ENCODE measurements at regions not wholly inside any gene's neighbourhood (a gene's known extent, or its start where the extent isn't known, plus 50 kb on each side); places are given as distances from the start of the nearest gene placed in this dataset.

DNA sequence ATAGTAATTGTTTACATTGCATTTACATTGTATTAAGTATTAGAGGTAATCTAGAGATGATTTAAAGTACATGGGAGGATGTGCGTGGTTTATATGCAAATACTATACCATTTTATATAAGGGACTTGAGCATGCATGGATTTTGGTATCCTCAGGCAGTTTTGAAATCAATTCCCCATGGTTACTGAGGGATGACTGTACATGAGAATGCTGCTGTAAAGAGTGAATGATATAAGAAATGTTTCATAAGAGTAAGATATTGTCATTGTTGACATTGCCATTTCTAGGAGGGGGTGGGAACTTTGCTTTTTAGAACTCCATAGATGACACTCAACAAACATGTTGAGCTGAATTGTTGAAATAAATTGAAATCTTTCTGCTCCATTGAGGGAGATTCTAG, 185.0 kb downstream of the SEMA6A start:
- peak; percentile 5 for DNase-seq

DNA sequence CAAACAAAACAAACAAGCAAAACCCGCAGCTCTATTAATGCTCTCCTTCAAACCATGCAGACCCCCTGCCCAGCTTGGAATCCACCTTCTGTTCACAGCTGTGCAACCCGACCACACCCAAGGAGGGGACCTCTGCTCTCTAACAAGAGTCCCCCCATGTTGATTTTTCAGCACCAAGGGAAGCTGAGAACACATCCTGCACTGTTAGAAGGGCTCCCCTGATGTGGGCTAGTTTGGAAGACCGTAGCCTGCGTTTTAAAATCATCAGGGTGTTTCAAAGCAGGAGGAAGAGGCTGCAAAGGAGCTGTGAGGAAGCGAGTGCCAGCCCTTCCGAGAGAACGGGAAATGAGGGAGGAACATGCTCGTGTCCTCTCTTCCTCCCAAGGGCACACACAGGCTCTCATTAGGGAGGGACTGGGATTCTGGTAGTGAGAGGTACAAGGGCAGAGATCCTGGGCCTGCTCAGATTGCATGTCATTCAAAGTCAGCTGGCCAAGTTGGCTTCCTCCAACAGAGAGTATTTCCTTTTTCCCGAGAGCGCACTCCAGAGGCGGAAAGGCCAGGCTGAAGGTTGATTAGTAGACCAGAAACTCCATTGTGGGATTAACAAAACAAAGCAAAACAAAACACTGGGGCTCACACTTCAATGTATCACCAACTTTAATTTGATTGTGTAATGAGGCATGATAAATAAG, 185.9 kb downstream of the SEMA6A start:
- no peak for DNase-seq

DNA sequence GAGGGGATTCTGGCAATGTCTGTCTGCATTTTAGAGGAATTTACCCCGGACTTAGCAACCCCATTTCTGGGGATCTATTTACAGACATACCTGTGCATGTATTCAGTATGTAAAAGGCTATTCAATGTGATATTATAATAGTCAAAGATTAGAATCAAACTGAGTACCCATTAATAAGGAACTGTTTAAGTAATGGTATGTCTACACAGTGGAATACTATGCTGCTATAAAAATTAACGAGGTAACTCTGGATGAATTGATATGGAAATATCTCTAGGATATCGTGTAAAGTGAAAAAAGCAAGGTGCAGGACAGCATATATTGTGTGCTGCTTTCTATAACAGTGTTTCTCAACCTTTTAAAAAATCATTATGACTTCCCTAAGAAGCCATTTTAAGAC, 186.9 kb downstream of the SEMA6A start:
- DNase-seq: no peak

DNA sequence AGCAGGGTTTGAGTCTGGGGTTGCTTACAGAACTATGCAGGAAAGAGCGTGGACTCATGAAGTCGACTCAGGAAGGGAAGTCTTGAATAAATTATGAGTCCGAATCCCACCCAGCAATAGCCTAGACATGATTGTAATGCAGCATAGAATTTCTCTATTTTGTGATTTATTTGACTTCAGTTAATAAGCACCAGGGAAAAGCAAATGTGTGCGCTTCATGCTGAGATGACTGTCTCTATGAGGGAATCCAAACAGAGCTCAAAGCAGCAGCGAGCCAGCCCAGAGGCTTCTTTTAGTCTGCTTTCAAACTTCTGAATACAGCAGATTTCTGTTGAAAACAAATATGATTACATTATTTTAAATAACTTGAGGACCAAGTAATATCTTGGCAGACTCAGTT, 188.0 kb downstream of the SEMA6A start:
- no peak for DNase-seq

DNA sequence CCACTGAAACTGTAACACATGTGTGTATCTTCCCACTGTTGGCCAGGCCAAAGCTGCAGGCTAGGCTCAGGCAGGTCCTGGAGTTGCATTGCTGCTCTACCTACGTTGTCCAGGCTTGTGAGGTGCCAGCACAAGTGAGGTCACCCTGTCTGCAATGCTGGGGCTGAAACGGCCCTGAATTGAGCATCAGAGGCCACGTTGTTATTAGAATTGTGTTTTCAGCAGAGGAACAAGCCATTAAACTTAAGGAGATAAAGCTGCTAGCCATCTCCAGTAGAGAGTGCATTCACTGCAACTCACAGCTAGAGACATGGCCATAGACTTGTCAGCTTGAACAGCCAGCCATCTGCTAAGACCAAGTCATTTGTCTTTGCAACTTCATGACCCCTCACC, 191.8 kb downstream of the SEMA6A start:
- no peak for DNase-seq

DNA sequence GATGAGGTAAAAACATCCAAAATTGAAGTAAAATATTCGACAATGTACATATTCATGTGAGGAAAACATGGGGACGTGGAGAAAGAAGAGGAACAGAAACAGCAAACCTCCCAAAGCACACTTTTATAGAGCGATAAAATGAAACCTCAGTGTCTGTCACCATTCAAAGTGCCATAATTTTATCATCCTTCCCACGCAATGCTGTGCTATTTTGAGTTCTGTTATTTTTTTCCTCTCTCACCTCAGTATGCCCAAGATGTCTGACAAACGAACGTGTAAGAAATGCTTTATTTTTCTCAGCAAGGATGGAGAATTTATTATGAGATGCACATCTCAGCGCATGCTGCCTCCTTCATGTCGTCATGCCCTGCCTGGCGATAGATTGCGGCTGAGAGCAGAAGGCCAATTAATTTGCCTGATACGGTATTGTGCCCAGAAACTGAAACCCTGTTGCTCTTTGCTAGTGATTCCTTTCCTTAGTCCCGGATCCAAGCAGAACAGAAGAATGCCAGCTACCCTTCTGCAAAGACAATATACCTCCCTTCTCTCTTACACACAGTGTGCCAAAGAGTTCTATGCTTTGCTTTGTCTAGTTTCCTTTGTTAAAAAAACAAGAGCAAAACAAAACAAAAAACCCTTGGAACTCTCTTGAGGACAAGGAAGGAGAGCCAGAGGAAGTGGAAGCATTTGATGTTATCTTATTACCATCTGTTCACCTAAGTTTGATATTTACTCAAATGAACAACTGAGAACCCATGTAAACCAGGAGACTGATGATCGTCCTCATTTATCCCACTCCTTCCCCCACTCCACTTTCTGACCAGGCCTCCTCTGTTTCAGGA, 192.4 kb downstream of the SEMA6A start:
- DNase-seq: no peak

DNA sequence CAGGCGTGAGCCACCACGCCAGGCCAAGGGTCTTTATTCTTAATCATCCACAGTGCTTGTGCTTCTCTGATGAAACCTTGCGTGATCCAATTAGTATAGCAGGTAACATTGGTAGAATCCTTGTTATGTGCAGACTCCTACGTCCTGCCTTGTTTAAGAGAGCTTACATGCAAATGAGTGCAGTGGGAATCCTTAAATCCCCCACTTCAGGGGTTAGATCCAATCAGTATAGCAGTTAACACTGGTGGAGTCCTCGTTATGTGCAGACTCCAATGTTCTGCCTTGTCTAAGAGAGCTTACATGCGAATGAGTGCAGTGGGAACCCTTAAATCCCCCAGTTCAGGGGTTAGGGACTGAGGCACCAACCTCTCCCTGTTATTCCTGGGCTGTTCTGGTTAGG, 193.4 kb downstream of the SEMA6A start:
- no peak for DNase-seq

DNA sequence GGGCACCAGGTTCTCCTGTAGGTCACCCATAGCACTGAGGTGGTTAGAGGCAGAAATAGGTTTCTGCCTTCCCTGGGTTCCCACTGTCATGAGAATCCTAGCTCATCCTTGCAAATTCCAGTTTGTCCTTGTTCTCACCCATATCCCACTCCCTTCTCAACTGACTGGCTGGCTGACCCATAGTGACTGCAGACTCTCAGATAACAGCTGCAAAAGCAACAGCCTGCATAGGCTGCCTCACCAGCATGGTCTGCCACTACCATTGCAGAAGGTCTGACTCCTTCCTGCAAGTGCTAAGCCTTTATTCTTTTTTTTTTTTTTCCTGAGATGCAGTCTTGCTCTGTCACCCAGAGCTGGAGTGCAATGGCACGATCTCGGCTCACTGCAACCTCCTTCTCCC, 194.0 kb downstream of the SEMA6A start:
- no peak for DNase-seq

DNA sequence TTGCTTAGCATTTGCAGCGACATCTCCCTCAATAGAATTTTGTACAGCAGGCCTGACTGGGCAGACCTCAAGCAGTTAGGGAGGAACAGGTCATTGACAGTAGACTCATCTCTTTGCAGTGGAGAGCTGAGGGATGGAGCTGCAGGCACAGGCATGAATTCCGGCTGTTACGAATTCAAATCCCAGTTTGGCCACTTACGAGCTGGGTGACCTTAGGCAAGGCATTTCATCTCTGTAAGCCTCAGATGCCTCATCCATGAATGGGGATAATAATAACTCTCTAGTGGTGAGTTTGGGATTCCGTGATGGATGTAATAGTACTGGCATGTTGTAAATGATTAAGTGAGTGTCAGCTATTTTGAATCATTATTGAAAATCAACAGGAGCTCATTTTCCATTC, 195.3 kb downstream of the SEMA6A start:
- no peak for DNase-seq

DNA sequence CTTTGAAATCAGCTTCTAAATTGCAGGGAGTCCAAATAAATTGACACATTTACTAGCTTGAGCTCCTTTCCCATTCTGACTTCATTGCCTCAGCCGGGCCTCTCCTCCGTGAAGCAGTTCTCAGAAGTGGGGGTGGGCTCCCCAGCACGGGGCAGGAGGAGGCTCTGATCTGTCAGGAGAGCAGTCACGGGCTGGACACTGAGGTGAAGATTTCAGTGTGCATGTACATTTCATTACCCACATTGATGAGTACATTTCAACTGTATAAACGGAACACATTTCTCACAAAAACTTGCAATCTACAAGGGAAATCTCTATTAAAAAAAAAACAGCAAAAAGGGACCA, 195.9 kb downstream of the SEMA6A start:
- no peak for DNase-seq

DNA sequence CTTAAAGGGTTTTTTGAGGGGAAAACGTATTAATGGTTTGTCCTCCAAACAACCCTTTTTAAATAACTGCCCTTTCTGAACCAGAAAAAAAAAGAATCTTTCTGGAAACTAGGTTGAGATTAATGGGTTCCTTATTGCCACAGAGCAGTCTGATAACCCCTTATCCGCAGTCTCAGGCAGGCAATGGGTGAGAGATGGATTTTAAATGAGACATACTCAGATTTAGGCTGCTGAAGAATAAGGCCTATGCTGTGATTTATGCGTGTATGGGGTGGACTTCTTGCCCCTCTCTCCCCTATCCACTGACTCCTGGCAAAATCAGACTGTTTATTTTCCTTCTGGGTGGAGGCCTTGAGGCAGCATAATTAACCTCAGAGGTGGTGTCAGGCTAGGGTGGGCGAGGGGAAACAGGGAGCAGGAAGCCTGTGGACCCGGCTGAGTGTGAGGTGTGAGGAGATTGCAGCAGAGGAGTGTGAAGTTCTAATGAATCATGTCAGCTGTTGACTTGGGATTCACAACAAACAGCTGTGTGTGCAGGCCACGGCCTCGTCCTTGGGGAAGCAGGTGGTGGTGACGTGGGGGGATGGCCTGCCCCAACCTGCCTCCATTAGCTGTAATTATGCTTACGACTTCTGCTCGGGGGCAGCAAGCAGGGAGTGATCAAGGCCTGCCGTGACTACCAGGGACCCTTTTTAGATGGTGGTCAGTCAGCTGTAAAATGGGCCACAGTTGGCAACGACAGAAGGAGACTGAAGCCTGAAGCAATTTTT, 196.4 kb downstream of the SEMA6A start:
- no peak for DNase-seq

DNA sequence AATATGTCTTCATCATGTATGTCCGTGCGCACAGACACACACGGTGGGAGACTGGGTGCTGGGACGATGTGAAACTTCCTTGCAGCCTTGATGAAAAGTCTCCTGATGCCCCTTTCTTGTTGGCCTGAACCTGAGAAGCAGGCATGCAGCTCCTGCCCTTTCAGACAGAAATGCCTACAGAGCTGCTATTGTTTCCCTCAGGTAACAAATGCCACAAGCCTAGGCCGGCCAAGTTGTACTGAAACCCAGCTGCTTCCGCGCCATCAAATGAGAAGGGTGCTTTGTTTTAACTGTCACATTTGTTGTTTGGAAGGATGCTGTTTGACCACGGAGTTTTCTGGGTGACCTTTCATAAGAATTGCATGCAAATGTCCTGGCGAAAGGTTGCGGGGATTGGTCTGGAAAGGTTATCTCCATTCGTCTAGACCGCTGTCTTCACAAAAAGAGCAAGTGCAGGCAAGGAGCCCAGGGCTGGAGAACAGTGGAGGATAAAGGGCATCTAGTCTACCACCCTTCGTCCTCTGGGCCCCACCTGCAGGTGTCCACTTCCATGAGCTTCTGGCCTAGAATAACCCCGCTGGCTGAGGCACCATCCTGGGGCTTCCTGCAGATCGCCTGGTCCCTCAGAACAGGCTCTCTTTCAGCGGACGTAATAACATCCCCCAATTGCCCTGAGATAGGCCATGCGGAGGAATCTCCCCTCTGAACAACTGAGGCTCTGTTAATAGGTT, 197.2 kb downstream of the SEMA6A start:
- DNase-seq: no peak

DNA sequence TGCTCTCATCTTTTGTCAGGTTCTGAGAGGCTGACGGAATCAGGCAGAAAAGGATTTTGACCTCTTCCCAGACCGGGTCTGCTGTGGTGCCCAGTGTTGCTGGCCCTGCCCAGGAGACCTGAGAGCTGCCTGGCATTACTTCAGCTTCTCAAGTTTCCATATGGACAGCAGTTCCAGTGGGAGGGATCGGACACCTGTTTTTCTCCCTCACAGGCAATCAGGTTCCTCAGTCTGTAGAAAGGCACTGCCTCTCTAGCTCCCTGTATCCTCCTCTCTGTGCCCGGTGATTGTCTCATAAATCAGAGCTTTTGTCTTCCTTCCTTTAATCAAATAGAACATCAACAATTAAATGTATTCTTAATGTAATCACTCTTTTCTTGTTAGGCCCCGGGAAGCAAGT, 198.7 kb downstream of the SEMA6A start:
- DNase-seq: no peak

DNA sequence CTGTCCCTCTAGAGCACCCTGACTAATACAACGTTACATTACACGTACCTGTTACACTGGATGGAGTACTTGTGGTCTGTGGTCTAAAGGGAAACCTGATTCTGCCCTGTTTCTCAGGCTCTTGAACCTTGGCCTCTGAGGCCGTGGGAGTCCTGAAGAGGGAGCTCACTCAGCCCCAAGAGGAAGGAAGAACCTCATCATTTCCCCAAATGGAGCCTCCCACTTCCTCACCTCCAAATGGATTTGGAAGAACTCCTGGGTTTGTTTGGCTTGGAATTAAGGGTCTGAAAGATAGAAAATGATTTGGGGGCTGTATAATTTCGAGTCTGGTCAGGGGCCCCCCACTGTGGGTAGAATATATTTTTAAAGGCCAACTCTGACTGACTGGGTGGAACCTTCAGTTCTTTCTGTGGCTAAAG, 200.2 kb downstream of the SEMA6A start:
- DNase-seq: no peak

DNA sequence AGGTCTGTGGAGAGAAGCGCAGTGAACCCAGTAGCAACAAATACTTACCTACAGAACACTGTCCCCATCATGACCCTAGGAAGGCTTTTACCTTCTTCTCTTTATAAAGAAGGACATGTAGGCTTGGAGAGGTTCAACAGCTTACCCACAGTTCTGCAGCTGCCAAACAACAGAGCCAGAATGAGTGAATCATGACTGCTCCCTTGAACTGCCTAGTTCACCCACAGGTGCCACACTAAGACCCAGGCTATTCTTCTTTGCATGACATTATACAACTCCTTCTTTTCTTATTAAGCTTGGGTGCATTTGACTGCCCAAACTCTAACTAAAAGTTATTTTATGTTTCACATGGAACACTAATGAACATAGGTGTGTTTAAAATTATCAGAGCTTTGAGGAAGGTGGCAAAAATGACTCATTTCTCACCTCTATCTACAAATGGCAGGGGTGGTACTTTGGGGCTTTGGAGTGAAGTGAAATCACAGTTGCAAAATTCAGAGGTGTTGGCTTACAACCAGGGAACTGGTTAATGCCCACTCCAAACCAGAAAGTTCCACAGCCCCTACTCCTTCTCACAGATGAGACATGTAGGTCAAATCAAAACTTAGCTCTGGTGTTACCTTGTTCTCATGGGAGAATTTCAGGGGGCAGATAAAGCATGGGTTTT, 201.6 kb downstream of the SEMA6A start:
- DNase-seq: no peak

DNA sequence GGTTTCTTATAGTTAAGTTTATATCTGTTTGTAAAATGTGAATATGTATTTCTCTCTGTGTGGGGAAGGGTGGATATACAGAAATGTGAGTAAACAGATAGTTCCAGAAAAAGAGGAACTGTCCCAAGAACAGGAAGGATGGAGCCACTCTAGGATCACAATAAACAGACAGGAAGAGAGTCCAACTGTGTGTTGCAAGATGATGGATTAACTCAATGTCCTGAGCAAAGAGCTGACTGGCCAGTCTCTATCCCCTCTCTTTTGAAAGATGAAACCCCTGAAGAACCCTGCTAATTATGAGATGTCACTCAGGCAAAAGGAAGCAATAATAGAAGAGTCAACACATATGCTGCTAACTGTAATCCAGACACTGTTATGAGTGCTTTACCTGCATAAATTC, 202.7 kb downstream of the SEMA6A start:
- DNase-seq: no peak

DNA sequence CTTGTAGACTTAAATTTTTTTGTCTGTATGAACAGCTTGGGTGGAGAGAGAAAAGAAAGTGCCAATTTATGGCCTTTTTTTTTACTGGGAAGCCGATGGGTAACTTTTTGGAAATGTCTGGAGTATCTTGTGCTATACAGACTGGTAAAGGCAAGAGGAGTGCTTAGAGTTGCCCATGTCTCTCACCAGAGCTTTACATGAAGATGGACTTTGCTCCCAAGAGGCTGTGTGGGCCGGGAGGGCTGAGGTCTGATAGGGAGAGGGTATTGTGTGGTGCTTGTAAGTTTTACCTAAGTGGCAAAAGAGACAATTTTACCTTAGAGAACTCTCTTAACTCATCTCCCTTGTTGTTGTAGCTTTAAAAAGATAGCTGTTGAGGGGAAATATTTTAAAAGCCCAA, 203.2 kb downstream of the SEMA6A start:
- DNase-seq: no peak

DNA sequence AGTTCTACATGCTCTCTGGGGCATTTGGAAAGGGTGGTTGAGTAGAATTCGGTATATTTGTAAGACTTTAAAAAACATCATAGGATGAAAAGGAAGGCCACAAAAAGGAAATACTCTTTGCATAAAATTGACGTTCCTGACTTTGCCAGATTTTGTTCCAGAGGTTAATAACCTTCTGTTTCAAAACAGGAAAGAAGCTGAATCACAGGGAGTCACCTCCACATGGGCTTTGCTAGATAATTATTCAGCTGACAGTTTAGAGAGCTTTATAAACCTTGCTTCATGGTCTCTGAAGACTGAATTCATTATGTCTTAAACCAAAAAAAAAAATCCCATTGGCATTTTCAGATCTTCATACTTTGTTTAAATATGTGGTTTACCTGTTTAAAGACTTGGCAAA, 203.7 kb downstream of the SEMA6A start:
- DNase-seq: no peak

DNA sequence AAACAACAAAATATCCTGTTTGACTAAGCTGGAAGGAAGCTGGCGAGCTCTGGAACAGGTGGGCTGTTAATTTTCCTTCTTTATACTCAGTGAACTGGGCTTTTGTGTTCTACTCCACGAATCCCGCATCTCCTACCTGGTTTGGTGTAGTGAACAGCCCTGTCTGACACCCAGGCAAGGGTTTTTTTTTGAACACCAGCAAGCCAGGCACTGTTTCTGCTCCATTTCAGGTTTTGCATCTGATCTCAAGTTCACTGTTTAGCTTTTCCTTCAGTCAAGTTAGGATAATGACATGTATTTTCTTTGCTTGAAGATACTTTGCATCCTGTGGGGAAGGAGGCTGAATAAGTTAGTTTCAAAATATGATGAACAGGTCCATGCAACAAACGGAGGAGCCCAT, 204.5 kb downstream of the SEMA6A start:
- DNase-seq: no peak

DNA sequence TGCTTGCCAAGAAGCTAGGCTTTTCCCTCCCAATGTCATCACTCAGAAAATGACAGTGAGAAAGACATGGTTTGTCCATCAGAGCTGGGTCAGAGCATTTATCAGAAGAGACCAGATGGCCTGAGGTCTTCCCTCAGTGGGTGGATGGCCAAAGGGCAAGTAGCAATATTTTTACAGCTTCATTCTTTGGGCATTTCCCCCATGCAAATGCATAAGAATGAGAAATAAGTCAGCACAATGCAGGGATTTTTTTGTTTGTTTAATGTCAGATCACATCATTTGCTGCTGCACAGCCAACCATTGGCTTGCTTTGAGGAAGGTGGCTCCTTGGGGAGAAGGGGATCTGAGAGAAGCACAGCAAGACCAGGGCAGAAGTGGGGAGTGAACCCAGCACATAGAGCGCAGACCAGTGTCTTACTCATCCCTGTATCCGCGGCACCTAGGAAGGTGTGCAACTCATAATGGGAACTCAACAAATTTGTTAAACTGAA, 209.6 kb downstream of the SEMA6A start:
- no peak for DNase-seq

DNA sequence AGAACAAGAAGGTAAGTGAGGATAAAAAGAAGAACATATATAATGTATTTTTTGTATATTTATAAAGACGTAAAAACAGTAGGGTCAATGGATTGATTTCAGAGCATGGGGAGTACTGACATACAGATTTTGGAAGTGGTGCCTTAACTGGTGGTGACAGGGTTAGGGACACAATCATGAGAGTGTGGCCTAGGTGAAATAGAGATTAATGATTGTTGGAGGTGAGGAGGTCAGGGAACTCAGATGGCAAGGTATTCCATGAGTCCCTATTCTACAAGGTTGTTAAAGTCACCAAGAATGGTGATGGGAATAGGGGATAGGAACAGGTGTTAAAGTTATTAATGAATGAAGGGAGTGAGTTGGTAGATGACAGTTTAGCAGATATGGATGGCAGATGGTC, 210.8 kb downstream of the SEMA6A start:
- no peak for DNase-seq

DNA sequence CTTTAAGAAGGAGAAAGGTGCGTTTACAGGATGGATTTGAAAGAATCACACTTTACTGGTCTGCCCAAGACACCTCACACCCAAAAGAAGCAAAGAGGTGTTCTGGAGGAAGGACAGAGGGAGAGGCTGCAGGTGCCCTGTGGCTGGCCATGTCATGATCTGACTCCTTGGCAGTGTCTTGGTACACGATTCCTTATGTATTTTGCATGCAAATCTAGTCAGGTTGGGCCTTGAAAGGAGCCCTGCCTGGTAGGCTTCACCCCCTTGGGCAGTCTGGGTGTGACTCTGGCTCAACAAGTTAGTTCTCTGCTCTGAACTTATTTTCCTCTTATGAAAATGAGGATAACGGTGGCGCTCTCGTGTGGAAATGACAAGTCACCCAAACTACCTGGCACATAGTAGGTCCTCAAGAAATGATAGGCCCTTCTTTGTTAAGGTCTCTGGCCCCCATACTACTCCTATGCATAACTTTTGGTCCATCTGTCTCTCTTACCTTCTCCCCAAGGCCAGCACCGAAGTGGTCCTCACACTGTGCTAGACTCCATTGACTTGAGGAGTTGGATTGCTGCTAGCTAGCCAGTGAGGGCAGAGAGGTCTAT, 212.5 kb downstream of the SEMA6A start:
- no peak for DNase-seq

Measured in fibroblast of upper back skin (primary cell).